8988T (cell line): ENCODE measurements at regions not wholly inside any gene's neighbourhood (a gene's known extent, or its start where the extent isn't known, plus 50 kb on each side); places are given as distances from the start of the nearest gene placed in this dataset.

Experiments used
- DNase-seq: peaks from one replicate; pipeline ENCODE4 v3.0.0; 2011

GRCh38 chr4:26141911-26142638 is 178.7 kb upstream of the RBPJ start:
- DNase-seq = no peak

GRCh38 chr4:26144526-26145155 is 176.2 kb upstream of the RBPJ start:
- DNase-seq = no peak

- DNase-seq = no peak
These were observed 175.6 kb upstream of the RBPJ start for GRCh38 chr4:26145212-26145611.

- DNase-seq = no peak
These were observed 171.9 kb upstream of the RBPJ start for GRCh38 chr4:26148927-26149326.

GRCh38 chr4:26150948-26151347 is 169.9 kb upstream of the RBPJ start:
- no peak for DNase-seq

GRCh38 chr4:26151615-26152014 is 169.2 kb upstream of the RBPJ start:
- DNase-seq = no peak

- no peak for DNase-seq
These were observed 168.8 kb upstream of the RBPJ start for GRCh38 chr4:26152056-26152455.

- no peak for DNase-seq
These were observed 163.3 kb upstream of the RBPJ start for GRCh38 chr4:26157541-26157940.

- DNase-seq = no peak
These were observed 160.2 kb upstream of the RBPJ start for GRCh38 chr4:26160591-26160990.

GRCh38 chr4:26161030-26161824 is 159.6 kb upstream of the RBPJ start:
- no peak for DNase-seq

GRCh38 chr4:26162101-26162500 is 158.7 kb upstream of the RBPJ start:
- DNase-seq = no peak

- no peak for DNase-seq
These were observed 157.1 kb upstream of the RBPJ start for GRCh38 chr4:26163425-26164362.

GRCh38 chr4:26171501-26171900 is 149.3 kb upstream of the RBPJ start:
- no peak for DNase-seq

GRCh38 chr4:26171941-26172340 is 148.9 kb upstream of the RBPJ start:
- DNase-seq = no peak

- DNase-seq = no peak
These were observed 147.2 kb upstream of the RBPJ start for GRCh38 chr4:26173619-26174018.

- DNase-seq = no peak
These were observed 146.8 kb upstream of the RBPJ start for GRCh38 chr4:26174027-26174426.

- no peak for DNase-seq
These were observed 145.6 kb upstream of the RBPJ start for GRCh38 chr4:26175006-26175786.

GRCh38 chr4:26175905-26176470 is 144.8 kb upstream of the RBPJ start:
- no peak for DNase-seq

- no peak for DNase-seq
These were observed 144.1 kb upstream of the RBPJ start for GRCh38 chr4:26176598-26177149.

GRCh38 chr4:26178854-26179253 is 142.0 kb upstream of the RBPJ start:
- DNase-seq = no peak

- no peak for DNase-seq
These were observed 141.5 kb upstream of the RBPJ start for GRCh38 chr4:26179316-26179760.
